ENCODE measurements at regions not wholly inside any gene's neighbourhood (a gene's known extent, or its start where the extent isn't known, plus 50 kb on each side); places are given as distances from the start of the nearest gene placed in this dataset.

DNA sequence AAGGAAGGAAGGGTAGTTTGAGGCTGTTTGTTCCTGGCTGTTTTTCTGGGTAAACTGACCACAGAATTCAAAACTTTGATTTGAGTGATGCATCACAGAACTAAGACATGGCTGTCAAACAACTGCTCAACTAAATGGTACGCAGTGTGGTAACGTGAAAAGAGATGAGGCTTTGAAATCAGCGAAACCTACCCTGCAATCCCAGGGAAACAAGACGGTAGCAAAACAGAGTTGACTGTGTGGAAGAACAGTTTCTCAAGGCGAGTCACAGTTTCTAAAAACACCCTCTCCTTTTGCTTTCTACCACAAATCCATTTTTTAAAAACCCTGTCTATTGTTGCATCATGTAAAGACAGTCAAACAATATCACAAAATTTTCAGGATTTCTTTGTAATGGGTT is 156.0 kb upstream of the MAF start:
- DNase-seq = no peak
- intact Hi-C loops (cut with DNase I) = no loop called here

DNA sequence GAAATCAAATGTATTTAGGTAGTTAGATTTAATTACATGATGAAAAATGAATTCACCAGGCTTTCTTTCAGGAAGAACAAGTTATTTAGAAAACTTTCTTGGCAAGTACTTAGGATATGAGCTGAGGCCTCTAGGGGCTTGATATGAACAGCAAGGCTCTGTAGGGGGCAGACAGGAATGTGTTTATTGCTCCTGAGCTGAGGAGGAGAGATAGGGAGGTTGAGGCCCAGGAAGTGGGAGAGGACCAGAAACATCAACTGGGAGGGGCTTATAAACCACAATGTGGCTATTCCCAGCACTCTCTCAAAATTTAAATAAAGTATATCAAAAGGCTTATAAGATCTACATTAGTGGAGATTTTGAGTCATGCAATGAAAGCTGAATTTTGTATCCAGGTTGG is 154.0 kb upstream of the MAF start:
- intact Hi-C loops (cut with DNase I) = no loop called here
- no peak for DNase-seq

DNA sequence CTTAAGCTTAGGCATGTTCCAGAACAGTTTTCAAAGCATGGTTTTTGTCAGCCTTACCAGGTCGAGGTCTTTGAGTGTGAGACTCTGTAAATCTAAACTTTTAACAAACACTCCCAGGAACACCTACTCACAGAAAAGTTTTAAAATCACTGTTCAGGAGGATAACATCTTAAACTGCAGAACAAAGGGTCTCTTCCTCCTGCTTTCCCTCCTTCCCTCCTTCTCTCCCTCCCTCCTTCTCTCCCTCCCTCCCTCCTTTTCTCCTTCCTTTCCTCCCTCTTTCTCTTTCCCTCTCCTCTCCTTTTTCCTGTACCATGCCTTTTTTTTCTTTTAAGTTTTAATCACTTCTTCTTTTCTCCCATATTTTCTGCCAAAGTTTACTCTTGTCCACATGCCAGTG is 153.5 kb upstream of the MAF start:
- intact Hi-C loops (cut with DNase I) = no loop called here
- no peak for DNase-seq

DNA sequence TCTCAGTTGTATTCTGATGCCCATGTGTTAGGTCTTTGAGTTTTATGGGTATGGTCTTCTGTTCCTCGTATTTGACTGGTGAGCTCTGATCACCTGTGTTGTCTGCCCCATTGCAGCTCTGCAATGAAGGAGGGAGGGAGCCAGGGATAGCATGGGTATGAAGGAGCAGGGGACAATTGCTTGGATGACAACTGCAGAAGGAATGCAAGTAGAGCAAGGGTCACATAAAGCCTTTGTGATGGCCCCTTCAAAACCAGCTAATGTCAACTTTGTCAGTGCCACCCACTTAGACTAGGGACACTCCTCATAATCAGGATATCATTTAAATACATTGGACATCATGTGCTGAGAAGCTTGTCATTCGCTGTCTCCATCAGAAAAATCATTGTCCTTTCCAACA is 152.7 kb upstream of the MAF start:
- intact Hi-C loops (cut with DNase I) = no loop called here

DNA sequence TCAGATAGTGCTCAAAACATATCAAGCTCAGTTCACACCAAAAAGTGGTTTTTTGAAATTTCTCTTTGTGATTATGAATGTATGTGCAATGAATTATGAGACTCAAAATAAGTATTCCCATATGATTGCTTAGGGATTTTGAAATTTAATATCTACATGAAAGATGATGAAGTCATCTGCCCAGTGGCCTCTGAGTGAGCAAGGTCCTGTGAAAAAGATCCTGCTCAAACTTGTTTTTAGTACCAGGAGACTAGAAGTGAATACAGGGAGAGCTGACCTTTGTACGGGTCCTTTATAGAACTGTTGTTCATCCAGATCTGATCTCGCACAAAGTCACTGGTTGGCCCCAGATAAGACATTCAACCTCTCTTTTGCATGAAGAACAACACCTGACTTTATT is 151.9 kb upstream of the MAF start:
- no peak for DNase-seq
- intact Hi-C loops (cut with DNase I) = no loop called here

More for the DNA sequence above, 152.7 kb upstream of the MAF start:
- DNase-seq = no peak

DNA sequence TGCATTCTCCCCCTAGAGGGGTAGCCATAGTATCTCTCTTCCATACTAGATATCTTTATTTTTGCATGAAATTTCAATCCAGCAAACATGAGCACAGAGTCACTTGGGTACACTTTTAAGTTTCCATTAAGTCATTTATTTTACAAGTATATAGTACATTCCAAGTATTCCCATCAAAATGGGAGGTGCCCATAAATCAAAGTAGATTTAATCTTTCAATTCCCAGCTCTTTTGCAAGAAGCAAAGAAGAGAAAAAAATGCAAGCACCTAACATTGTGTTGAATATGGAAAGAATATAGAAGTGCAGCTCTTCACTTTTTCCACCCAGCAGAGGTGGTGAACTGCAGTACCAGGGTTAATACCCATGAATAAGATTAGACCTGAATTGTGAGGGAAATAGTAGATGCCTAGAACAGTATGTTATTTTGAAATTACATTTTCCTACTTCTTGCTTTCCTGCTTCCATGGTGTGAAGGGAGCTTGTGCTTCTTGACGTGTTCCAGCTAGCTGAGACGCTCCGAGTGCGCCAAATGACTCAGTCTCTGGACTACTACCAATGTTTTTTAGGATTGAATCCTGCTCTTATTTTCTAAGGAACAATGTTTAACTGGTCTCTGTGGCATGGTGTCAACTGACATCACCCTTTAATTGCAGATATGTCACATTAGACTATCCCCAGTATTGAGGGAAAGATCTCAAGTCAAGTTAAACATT is 151.1 kb upstream of the MAF start:
- peak in 6 of 10 donors; percentile 17 to 85 (median 44) for DNase-seq
- intact Hi-C loops (cut with DNase I) = no loop called here

DNA sequence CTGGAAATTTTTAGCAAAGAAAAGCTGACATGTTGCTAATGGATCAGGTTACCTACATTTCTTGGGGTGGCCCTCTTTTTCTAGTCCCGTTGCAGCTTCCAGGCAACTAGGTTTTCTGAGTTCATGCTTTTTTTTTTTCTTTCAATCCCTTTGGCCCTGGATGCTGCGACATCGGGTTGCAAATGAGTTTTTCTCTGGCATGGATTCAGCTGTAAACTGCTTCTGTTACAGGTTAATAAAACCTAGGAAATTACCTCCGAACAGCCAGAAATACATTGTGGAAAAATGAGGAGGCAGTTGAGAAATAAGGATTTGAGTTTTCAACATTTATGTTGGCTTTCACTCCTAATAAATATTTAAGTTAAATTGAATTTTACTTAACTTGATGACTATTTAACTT is 149.8 kb upstream of the MAF start:
- intact Hi-C loops (cut with DNase I) = no loop called here
- DNase-seq = no peak

DNA sequence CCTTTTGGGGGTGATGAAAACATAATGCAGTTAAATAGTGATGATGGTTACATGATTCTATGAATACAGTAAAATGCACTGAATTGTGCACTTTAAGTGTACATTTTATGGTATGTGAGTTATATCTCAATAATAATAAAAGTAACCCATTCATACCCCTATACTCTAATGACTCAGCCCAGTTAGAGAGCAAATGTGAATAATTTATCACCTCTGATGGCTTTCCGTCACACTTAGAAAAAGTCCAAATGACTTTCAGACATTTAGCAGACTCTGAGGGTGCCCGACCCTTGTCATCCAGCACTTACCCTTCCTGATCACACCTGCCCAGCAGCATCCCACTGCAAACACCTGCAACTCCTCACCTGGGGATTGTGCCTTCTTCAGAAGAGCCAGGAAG is 148.1 kb upstream of the MAF start:
- no peak for DNase-seq
- intact Hi-C loops (cut with DNase I) = no loop called here

DNA sequence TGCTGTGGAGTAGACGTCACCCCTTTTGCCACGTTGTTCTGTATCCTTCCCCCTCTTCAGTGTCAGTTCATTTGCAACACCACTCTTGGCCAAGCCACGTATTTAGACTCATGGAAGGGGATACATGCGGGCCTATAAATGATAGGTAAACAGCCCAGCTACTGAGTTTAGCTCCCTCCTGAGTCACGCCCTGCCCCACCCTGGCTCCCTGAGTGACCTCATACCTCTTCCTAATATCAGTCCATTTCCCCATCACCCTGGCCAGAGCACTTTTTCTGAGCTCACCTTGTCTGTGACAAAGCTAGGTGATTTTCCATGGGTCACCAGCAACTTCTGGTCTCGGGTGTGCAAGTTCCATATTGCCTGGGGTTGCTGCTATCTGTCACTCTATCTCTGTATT is 147.2 kb upstream of the MAF start:
- intact Hi-C loops (cut with DNase I) = no loop called here
- no peak for DNase-seq

DNA sequence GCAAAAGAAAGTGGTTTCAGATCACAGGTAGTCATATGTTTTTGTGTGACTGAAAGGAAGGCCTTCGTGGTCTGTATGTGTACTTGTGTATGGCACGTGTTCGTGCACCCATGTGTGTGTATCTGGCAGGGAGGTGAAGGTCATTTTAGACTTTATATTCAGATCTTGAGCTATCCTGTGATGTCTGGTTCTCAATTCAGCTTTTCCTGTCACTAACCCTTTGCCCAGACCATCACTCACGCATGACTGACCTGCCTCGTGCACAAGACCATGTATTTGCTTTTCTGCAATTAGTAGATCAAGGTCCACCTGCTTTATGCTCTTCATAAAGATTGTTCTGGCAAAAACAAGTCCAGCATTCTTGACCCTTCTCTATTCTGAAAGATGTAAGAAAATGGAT is 139.7 kb upstream of the MAF start:
- DNase-seq = no peak
- intact Hi-C loops (cut with DNase I) = no loop called here

DNA sequence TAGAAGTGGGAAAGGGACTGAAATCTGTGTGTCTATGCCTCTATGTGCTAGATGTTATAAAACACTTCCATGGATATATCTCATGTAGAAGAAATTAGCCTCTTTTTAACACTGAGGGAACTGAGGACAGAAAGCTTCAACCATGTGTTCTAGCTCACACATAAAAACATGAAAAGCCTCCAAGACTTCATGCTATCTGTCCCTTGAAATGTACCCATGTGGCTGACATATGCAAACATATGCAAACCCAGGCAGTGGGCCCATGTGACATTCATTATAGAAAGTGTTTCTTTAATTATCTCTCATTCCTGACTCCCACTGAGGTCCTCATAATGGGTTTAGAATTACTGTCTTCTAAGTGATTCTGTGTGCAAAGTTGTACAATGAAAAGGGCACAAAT is 134.7 kb upstream of the MAF start:
- intact Hi-C loops (cut with DNase I) = no loop called here
- DNase-seq = no peak

DNA sequence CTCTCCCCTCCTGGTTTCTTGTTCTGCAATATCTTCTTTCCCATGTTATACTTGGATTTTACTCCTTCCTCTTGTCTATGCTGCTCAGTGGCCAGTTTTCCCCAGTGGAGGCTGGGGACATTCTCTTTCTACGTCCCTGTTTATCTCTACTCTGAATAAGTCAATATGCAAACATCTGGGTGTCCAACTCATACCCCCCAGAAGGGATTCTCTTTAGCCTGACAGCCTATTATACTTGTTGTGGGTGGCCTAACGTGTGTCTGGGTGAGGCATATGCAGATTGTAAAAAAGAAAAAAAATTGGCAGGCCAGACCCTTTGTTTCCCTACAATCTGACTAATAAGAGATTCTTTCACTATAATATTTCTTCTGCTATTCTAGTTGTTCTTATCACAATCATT is 134.2 kb upstream of the MAF start:
- intact Hi-C loops (cut with DNase I) = no loop called here
- DNase-seq = no peak

DNA sequence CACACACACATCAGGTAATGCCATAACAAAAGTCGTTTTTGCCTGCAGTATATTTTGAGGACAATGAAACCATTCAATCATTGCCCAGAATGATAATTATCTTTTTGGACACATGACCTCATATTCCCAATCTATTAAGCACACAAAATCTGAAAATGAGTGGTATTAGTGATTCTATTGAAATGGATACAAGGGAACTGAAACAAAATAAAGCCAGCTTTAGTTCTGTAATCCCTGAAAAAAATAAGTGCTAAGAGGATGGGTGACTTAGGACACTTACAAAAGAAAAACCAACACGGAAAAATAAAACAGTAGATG is 128.3 kb upstream of the MAF start:
- DNase-seq = no peak
- intact Hi-C loops (cut with DNase I) = no loop called here

DNA sequence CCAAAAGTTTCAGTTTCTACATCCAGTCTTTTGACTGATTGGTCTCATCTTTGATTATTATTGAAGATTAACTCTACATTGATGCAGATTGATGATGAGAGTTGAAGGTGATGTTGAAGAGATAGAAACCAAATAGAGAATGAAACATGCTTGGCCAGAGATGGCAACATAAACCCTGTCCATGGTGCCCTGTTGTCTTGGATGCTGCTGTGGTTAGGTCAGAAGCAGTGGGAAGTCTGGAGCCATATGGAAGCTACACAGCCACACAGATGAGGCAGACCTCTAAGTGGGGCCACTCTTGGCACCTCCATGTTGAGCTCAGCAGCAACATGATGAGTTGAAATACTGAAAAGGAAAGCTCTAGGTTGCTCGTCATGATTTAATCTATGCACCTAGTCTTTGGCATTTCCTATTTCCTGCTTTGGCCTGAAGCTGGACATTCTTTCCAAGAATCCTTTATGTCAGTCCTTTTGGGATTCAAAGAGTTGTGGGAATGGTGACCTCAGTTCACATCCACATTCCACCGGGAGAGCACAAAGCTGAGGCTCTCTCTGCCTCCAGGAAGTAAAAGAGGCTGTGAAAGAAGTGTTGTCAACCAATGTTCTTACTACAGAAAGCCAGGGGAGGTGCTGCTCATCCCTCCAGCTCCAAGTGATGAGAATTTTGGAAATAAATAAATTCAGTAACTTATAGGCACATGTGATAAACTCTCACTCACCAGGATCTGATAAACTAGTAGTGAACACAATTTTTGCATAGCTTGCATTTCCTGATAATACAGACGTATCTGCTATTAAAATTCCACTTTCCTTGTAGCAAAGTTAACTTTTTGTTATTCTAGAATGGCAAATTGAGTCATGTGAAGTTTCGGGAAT is 127.7 kb upstream of the MAF start:
- DNase-seq = no peak
- intact Hi-C loops (cut with DNase I) = no loop called here

DNA sequence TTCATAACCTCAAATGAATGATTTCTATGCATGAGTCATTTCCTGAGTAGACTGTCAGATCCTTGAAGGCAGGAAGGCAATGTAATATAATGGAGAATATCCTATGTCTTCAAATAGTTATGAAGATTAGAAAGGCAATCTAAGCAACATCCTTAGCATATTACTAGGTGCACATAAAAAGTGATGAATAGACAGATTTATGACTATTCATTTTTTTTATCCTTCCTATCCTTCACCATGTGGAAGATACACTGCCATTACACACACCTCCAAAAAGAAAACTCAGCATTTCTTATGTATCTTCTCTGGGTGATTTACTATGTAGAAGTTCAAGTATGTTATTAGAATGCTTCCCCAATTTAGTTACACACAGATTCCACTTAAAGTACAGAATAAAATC is 126.4 kb upstream of the MAF start:
- intact Hi-C loops (cut with DNase I) = no loop called here
- no peak for DNase-seq

DNA sequence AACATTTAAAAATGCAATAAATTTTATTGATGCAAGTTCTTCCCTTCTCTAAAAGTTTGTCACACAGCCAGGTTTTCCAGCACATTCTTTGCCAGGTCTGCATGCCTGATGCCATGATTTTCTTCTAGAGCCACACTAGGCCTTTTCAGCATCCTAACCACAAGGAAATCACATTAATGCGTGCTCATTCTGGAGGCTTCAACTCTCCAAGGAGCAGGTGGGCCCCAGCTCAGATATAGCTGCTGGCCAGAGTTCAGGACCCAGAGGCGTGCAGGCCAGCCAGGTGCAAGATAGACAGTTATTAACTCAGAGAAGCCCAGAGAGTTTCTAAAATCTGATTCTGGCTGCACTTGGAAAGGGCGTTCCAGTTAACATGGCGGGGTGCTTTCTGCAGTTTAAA is 124.5 kb upstream of the MAF start:
- no peak for DNase-seq
- intact Hi-C loops (cut with DNase I) = no loop called here

DNA sequence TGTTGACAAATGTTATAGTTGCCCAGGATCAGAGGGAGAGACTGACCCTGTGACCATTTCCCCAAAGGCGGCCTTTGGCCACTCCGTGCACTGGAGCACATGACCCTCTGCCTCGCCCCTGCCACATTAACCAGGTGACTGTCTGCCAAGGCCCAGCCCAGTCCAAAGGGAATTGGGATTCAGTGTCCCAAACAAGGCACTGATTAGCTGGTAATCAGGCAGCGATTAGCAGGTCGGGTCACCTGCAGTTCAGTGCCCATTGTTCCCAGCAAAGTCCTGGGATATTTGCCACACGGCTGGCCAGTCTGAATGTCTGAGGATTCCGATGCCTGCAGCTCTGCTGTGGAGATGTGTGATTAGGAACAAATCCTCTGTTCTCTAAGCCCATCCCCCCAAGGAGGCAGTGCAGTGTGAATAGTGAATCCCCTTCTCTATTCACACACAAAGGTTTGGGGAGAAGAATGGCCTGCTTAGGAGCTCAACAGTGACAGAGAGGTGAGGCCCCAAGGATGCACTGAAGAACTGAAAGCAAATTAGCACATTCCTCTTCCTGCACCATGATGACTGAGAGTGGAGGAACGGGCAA is 123.1 kb upstream of the MAF start:
- DNase-seq = peak in 1 of 10 donors; percentile 64
- intact Hi-C loops (cut with DNase I) = no loop called here

DNA sequence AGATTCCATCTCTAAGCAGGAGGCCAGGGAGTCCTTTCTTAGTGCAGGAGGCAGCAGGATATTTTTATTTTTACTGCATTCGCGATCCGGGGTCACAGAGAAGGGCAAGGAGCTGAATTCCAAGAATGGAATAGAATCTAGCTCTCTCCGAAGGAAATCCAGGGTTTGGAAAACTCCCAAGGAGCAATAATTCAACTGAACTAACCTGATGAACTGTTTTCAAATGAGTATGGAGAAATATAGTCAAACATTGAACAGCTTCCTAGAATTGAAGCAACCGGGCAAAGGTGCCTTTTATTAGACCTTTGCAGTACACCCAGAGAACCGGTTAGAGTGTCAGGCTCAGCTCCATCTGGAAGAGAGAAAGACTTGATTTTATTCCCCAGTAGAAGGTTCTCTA is 120.7 kb upstream of the MAF start:
- intact Hi-C loops (cut with DNase I) = no loop called here
- no peak for DNase-seq

DNA sequence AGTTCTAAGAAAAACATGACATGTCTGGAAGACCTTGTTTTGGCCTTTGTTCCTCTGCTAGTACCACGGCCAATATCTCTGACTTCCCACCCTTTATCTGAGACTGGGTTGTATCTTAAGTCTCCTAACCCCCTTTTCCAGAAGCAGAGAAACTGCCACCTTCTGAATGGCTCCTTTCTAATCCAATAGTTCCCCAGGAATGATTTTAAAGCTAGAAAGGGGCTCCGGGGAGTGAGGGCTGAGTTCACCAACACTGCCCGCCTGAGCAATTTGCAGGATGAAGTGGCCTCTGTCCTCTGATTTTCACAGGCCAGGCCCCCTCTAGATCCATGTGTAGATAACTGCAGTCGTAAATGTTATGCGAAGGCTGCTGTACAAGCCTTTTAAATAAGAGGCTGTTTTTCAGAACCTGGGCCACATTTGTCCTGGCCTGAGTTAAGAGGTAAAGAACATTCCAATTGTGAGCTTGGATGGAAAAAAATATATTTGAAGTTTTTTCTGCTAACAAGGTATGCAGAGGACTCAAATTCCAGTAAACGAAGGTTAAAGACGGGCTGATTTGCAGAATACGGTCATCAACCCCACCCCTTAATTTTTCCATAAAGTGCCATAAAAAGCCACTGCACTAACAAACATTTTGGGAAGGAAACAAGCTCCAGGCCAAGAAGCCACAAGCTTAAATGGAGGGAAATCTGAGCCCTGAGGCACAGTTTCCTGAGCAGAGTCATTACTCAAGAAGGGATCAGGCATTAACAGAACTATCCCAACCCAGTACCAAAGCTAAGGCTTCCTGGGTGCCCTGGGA is 117.0 kb upstream of the MAF start:
- intact Hi-C loops (cut with DNase I) = no loop called here
- DNase-seq = no peak

DNA sequence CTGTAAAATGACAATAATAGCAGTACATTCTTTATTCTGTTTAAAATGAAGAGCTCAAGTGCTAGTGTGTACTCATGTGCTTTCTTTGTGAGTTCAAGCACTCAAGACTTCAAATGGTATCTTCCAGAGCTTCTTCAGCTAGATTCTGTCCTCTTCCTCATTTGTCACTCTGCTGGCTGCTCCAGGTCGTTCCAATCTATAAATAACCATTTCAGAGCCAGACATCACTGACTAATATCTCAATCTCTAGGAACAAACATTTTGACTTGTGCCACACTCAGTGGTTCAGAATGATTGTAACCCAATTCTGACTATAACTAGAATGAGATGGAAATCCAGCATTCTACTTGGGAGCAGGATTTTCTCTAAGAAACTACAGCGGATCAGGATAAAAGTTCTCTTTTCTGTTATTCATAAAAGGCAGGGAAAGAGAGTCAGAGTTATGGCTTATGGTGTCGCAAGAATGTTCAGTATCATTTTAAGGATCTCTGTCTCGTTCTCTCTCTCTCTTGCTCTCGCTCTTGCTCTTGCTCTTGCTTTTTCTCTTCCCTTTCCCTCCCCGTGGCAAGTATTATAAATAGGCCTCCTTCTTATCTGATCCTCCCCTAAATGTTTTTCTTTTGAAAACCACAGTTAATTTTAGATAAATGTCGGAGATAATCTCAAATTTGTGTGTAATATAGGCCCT is 116.3 kb upstream of the MAF start:
- intact Hi-C loops (cut with DNase I) = no loop called here
- DNase-seq = no peak

DNA sequence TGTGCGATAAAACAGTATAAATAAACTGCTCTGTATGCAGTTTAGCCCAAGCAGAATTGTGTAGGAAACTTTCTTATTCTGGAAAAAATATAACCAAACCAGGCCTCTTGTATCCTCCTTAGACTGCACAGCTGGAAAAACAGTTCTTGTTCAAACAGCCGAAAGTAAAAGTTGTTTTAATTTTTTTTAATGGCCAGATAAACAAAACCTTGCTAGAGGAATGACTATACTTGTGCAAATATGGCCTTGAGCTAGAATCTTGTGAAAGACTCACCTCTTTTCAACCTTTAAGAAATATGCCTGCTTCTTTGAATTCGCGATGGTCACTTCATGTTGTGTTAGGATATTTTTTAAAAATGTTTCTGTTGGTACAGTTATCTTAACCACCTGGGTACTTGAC is 114.5 kb upstream of the MAF start:
- no peak for DNase-seq
- intact Hi-C loops (cut with DNase I) = no loop called here

All from posterior cingulate gyrus (tissue), 11 donors.